GM21529 (cell line): ENCODE measurements at regions not wholly inside any gene's neighbourhood (a gene's known extent, or its start where the extent isn't known, plus 50 kb on each side); places are given as distances from the start of the nearest gene placed in this dataset.

Experiments
- ATAC-seq: cut with Tn5 transposase; IDR thresholded peaks from one replicate; pipeline ENCODE4 v1.9.1; 2021; ENCODE audit not compliant: unreplicated experiment

DNA sequence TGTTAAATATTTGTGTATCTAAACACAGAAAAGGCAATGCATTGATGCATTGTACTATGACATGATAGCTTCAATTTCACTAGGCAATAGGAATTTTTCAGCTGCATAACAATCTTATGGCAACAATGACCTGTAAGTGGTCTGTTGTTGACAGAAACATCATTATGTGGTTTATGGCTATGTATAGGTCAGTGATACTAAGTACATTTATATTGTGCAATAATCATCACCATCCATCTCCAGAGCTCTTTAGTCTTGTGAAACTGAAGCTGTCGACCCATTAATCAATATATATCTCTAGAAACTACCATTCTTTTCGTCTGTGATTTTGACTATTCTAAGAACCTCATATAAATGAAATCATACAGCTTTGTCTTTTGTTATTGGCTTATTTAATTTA lies 200.1 kb upstream of the ZNF717 start:
- no peak for ATAC-seq

DNA sequence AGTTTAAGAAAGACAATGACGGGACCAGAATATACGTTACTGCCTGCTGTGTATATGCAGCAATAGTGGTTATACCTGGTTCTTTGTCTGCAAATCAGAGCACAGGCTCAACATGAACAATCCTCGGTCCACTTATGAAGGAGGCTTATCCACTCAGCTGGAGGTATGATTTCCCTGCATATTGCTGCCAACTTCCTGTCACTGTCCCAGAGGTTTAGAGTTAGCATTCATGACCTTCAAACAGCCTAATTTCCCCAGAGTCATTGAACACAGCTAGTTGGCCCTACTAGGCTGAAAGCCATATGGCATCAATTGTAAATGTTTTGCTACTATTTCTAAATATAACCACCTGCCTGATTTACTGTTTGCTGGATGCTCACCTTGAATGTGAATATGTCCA lies 224.9 kb upstream of the ZNF717 start:
- ATAC-seq = no peak

DNA sequence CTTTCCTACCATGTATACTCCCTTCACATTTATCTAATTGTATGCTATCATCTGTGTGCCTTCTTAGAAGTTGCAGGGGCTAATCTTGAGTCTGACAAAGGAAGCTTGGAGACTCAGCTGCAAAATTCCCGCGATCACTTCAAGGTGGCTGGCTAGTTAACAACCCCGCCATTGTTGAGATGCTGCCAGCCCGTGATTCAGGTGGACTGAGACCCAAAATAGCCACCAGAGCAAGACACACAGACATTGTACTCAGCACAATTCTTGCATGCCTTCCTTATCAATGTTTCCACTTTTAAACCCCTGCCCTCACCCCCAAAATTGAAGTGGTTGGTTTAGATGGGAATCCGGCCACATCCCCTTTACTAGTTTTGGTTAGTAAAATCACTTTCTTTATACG lies 225.8 kb upstream of the ZNF717 start:
- no peak for ATAC-seq

DNA sequence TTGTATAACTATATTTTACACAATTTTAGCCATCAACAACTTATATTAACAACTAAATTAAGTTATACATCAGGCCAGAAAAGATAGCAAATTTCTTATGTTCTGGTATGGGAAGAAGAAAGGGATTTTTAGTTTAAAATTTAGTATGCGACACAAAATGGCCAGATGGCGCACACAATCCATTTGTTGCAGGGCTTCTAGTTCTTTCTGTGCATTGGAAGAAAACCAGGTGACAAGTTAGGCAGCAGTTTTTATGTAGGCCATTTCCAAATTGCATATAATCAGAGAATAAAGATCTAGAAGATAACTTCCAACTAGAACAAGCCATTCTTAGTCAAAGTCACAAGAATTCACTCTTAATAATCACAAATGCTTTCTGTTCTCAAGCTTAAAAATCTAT lies 230.1 kb upstream of the ZNF717 start:
- ATAC-seq = no peak

DNA sequence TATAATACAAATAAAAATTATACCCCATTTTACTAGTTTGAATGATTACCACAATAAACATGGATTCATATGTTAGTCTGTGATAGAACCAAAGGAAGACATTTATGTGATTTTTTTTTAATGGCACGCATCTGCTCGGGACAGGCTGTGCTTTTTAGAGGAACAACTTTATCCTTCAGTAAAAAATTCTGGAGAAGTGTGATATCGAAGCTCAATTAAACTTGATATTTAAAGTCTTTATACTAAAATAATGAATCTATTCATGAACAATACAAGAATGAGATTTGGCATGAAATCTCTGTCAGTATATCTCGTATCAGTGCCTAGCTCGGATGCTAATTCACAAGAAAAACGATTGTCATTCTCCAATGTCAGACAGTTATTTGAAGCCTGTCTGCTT lies 230.8 kb upstream of the ZNF717 start:
- no peak for ATAC-seq

DNA sequence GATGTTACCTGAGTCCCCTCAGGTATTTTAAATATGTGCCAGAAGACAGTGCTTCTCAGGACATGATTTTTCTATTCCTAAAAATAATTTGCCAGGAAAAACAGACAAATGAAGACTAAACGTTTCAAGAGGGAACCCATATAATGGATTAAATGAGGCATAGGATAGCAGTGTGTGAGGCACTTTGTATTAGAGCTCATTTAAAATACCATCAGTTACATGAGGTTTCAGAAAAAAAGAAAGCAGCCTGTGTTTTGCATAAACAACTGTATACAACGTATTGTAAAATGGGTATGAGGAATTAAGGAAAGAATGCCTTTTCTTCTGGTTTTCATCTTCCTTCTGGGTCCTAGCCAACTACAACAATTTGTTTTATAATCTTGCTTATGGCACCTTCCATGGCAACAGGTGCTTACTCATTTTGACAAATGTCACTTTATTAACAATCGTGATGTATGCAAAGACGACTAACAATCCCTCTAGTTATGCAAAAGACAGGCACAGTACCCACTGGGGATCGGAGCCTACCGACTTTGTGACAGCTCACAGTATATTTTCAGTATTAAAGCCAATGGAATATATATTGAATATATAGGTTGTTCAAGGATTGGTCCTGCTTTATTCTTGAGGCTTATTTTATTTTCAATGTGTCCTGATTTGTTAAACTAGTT lies 231.6 kb upstream of the ZNF717 start:
- ATAC-seq = no peak

DNA sequence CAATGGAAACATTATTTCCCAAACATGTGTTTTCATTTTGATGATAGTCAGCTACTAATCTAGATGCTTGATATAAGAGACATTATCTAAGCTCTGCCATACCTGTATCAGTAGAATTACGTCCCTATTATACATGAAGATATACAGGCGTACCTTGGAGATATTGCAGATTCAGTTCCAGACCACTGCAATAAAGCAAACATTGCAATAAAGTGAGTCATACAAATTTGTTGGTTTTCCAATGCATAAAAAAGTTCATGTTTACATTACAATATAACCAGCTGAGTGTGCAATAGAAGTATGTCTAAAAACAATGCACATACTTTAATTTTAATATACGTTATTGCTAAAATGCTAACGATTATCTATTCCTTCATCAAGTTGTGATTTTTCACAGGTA lies 236.0 kb upstream of the ZNF717 start:
- ATAC-seq = no peak

DNA sequence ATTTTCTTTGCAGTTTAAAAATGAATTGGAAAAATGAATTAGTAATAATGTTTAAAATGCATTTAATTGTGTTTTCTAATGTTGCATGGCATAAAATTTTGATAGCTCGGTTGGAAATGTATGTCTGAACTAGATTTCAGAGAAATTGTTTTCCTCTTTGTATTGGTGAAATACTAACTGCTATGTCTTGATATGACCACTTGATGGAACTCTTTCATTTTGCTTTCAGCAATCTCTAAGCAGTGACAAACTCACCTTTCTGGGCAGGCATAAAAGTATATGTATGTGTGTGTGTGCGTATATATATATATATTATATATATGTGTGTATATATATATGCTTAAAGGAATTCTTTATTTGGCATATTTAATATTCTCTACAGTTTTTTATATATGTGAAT lies 239.3 kb upstream of the ZNF717 start:
- no peak for ATAC-seq

DNA sequence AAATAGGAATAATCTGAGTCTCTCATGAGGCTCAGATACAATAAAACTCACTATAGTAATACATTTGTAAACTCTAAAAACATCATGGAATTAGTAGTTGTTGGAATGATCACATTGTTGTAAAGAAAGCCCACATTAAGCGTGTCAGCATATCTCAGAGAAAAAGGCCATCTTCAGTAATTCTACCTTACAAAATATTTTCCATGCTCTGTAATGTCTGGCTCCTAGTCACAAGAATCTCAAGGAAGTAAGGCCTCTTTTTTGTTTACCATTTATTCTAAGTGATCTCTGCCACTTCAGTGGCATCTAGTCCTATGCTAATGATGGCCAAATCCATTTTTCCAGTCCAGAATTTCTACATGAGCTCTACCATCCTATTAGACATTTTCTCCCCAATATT lies 240.2 kb upstream of the ZNF717 start:
- ATAC-seq = no peak

DNA sequence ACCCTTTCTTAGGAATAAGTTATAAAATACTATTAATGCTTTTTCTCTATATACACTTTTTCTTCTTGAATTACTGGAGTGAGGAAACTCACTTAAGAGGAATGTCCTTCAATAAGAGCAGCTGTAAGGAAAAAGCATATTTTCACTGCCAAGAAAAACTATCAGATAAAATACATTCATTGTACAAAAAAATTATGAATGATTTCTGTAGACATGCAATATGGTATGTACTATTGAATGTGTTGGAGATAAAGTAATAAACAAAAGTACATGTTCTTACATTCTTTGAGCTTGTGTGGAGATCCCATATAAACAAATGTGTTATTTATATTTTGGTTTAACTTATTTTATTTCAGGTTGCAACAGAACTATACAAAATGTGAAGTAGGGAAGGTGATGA lies 241.0 kb upstream of the ZNF717 start:
- no peak for ATAC-seq

DNA sequence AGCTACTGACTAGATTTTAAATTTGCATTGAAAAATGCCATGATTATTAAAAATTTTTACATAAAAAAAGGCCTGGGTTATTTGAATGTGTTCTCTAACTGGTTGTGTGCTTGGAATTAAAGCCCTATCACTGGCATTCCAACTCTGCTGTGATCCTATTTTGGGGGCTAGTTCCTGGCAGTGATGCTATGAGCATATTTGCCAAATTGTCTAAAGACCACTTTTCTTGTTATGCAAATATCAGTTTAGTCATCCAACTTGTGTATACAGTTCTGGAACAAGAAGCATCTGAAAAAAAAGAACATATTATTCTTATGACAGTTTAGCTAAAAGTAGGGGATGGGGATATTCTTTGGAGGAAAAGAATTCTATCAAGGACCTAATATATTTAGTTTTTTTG lies 243.4 kb upstream of the ZNF717 start:
- no peak for ATAC-seq

DNA sequence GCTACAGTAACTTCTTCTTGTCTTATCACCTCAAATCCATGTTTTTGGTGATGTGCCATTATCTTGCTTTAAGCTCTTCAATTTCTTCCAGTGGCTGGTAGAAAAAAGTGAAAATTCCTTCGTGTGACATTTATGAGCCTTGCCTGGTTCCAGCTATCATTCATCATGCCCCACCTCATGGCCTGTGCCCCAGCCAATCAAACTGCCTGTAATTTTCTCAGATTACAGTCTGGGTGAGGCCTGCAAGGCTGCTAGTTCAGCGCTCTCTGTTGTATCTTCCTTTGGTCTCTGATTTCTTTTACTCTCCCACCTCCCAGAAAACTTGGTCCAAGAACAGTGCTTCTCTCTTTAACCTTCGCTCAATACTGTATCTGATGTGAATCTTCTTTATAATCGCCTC lies 249.3 kb upstream of the ZNF717 start:
- ATAC-seq = no peak

DNA sequence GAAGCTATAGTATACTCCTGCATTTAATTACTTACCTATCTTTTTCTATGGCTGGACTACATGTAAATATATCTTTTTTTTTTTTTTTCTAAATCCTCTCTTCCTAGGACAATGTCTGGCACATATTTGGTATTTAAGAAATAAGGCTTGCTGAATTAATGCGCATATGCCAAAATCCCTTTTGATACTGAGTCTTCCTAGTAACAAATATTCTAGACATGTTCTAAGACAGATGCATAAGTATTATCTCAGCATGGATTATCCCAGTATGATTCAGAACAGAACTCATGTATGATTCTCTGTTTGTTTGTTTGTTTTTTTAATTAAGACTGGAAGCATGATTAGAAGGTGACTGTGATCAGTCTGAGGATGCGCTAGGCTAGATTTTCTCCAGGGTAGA lies 249.8 kb upstream of the ZNF717 start:
- no peak for ATAC-seq

DNA sequence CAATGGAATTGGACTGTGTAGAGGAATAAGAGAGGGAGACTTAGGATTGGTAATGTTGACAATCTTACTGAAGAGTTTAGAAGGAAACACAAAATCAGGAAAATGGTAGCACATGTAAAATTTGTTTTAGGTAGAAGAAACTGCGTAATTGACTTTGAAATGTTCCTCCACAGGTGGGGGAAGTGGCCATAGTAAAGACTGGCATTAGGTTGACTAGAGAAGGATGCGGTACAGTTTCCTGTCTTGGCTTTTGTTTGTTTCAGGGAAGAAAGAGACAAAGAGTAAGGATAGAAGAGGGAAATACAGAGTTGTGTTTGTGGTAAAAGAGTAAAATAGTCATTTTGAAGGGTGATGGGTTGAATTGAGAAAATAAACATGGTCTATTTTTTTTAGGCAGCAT lies 253.6 kb upstream of the ZNF717 start:
- ATAC-seq = no peak

DNA sequence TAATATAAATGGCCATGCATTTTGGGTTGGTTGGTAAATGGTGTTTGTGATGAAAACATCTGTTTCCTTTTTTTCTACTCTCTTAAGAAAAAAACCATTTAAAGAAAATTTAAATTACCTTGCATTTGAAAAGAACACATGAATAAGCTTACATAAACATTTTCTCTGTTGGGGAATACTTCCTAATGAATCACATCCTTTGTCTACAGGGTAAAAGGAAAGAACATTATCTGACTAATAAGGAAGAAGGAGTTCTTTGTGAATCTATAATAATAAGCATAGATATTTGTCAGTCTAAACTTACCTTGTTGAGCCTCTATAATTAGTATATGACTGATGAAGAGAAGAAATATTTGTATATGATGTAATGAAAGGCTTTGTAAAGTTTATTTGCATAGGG lies 254.1 kb upstream of the ZNF717 start:
- no peak for ATAC-seq

DNA sequence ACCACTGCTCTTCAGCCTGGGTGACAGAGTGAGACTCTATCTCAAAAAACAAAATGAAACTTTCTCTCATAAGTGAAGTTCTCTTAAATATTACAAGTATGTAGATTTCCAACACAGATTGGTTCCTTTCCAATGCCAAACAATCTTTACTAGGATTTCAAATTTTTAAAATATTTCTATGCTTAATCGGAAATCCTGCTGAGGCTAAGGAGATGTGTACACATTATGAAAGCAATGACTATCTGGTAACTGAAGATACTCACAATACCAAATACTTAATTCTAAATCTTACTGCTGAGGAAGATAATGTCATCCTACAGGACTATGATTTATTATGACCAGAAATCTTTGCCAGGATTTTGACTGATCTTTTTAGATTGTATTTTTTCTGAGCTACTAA lies 255.6 kb upstream of the ZNF717 start:
- ATAC-seq = no peak

DNA sequence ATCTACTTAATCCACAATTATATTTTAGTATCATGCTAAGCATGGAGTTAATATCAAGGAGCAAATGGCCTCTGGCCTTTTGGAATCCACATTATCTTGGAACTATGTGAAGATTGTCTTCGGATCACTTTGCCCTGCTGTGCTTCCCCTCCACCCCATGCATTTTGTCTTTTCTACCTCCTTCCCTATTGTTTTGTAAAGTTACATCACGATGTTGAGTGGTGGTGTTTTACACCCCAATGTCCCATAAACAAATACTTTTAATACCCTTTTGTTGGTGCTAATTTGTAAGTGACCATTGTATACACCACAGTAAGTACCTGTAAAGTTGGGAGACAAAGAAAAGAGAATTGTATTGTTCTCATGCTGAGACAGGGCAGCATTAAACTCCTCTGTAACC lies 258.4 kb upstream of the ZNF717 start:
- no peak for ATAC-seq

DNA sequence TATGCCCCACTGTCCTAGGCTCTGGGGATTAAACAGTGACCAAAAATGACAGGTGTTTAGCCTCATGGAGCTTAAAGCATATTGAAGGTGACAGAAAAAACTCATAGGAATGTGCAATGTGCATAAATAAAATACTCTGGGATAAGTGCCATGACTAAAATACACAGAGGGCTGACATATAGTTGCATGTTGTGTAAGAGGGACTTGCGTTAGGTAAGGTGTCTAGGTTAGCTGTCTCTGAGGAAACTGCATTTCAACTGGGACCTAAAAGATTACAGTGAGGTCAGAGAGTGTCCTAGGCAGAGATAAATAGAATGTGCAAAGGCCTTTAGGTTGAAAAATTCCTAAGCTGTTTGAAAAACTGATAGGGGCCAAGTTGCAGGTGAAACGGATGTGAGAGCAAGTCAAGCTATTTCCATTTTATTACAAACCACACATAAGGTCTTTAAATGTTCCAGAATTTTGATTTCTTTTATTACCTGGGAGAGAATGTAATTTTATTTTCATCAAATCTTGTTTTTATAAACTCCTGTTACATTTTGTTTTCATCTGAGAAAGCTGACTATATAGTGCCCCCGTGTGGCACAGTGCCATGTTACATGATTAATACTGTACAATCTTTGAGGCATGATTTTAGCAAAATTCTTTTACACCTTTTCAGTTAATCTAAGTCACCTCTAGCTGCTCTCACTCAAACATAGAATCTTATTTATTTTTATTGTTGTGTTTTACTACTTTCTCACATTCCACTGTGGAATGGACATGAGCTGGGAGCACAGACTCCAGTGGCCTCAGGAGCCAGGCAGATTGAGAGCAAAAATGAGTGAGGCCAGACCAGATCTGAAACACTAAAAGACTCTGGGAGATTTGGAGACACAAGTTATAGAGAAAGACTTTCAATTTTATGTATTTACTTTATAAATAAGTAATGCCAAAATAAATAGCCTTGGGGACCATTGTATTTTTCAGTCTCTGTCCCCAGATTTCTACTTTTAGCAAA lies 259.6 kb upstream of the ZNF717 start:
- ATAC-seq = no peak

DNA sequence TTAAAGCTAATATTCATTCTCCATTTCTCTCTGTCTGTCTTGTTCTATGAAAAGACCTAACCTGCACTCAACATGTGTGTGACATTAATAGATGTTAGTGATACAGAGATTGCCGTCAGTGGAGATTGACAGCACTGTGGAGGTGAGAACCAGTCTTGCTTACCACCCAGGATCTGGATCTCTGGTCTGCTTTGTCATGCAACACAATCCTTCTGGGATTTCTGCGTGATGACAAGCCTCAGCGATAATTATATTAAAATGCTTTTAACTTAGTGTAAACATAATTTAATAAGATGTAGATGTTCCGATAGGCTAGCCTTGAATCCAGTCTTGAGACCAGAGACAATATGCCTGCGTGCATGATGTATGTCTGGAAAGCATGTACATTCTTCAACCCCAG lies 262.0 kb upstream of the ZNF717 start:
- no peak for ATAC-seq

DNA sequence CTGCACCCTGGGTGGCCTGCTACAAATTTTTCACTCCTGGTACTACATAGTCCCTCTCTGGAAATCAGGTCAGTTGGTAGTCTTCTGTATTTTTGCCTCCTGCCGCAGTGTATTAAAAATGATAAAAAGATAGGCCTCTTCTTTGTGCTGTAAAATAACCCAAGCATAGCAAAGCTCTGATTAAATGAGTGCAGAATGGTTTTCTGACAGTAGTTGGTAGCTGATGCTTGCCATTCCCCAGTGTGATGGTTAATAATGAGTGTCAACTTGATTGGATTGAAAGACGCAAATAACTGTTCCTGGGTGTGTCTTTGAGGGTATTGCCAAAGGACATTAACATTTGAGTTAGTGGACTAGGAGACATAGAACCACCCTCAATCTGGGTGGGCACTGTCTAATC lies 264.4 kb upstream of the ZNF717 start:
- ATAC-seq = no peak

DNA sequence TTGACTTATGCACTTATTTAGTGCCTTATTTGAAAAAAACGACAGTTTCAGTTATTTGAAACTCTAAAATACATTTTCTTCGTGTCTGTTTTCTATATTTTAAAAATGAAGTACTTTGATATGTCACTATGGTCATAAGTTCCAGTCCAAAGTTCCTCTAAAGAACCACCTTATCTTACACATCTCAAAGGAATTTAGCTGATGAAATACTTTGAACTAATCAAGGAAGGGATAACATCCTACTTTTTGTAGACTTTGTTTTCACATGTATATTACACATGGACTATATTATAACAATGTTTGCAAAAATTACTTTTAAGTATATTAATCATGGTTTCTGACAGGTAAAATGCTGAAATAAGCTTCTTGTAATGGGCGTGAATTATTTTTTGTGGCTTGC lies 265.8 kb upstream of the ZNF717 start:
- no peak for ATAC-seq

DNA sequence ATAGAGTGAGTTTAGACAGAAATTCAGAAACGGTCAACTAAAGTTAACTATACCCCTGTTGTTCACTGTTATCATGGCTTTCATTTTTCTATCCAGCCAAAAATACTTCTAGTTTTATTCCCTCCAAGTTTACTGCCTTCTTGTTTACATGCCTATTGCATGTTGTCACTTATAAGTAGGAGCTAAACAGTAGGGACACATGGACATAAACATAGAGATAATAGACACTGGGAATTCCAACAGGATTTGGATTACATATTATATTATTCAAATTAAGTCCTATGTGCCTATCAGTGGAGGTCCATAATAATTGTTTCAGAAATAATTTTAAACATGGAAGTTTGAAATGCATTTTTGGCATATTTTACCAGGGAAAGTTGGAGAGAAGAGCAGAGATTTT lies 269.1 kb upstream of the ZNF717 start:
- ATAC-seq = no peak

DNA sequence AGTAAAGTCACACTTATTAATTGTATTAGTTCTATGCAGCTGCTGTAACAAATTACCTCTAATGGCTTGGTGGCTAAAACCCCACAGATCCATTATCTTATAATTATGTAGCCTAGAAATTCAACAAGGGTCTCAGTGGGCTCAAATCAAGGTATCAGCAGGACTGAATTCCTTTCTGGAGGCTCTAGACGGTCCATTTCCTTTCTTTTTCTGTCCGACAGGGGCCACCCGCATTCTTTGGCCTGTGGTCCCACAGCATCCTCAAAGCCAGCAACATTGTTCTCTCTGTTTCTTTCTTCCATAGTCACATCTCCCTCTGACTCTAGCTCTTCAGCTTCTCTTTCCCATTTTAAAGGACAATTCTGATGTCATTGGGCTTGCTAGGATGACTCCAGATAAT lies 276.3 kb upstream of the ZNF717 start:
- ATAC-seq = no peak
